WERI-Rb-1 (cell line): ENCODE measurements at regions not wholly inside any gene's neighbourhood (a gene's known extent, or its start where the extent isn't known, plus 50 kb on each side); places are given as distances from the start of the nearest gene placed in this dataset.
A peak's percentile ranks its signal among the peaks of the same experiment; 100 is the strongest.

Source experiments
- DNase-seq: peaks from one replicate; pipeline ENCODE4 v3.0.0-alpha.2; 2020
- H3K27ac ChIP-seq: fragments of 250-450 bp; sonication (Bioruptor Pico); 2 replicates; pipeline ENCODE4 v1.5.1; 2020; ENCODE audit warnings: mild to moderate bottlenecking, moderate library complexity
- H3K27me3 ChIP-seq: fragments of 250-450 bp; sonication (Bioruptor Pico); 2 replicates; pipeline ENCODE4 v1.5.1; 2021; ENCODE audit warnings: mild to moderate bottlenecking, low read depth, moderate library complexity; ENCODE audit not compliant: insufficient read depth, severe bottlenecking
- H3K36me3 ChIP-seq: fragments of 250-450 bp; sonication (Bioruptor Pico); 2 replicates; pipeline ENCODE4 v1.5.1; 2020; ENCODE audit warnings: mild to moderate bottlenecking, moderate library complexity
- H3K4me3 ChIP-seq: 2 replicates; pipeline ENCODE4 v1.5.1; 2011; ENCODE audit warnings: low read depth, mild to moderate bottlenecking, control low read depth, low read length
- H3K9me3 ChIP-seq: fragments of 250-450 bp; sonication (Bioruptor Pico); 2 replicates; pipeline ENCODE4 v1.5.1; 2021; ENCODE audit warnings: mild to moderate bottlenecking, moderate library complexity; ENCODE audit not compliant: severe bottlenecking
- TF ChIP-seq, protein P1 (sequence below): IDR thresholded peaks from 2 replicates; pipeline ENCODE4 v1.5.1; 2011; ENCODE audit warnings: low read depth, mild to moderate bottlenecking, control low read depth, inconsistent platforms, low read length

DNA sequence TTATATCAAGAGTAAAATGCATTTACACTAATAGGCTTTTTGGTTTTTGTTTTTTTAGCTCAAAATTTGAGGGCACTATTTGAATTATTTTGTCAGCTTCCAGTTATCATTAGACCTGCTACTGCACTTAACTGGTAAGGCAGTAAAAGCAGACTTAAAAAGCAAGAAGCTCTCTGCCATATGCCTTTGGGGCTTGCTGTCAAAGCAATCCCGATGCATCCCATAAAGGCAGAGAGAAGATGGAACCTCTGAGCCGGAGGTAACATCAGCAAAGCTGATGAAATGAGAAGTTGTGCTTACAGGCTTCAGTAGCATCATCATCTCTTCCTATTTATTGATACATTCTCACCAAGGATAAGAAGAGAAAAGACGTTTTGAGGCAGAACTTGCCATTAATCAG is 1414.3 kb upstream of the CDH6 start:
- DNase-seq, result no peak
- no peaks in the 10 kb centered on the region for H3K27me3 ChIP-seq
- no peak overlapping the region for H3K4me3 ChIP-seq
- no peak overlapping the region for H3K27ac ChIP-seq
- H3K36me3 ChIP-seq, result no peaks in the 10 kb centered on the region
- TF ChIP-seq, protein P1, sequence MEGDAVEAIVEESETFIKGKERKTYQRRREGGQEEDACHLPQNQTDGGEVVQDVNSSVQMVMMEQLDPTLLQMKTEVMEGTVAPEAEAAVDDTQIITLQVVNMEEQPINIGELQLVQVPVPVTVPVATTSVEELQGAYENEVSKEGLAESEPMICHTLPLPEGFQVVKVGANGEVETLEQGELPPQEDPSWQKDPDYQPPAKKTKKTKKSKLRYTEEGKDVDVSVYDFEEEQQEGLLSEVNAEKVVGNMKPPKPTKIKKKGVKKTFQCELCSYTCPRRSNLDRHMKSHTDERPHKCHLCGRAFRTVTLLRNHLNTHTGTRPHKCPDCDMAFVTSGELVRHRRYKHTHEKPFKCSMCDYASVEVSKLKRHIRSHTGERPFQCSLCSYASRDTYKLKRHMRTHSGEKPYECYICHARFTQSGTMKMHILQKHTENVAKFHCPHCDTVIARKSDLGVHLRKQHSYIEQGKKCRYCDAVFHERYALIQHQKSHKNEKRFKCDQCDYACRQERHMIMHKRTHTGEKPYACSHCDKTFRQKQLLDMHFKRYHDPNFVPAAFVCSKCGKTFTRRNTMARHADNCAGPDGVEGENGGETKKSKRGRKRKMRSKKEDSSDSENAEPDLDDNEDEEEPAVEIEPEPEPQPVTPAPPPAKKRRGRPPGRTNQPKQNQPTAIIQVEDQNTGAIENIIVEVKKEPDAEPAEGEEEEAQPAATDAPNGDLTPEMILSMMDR, result no peak
- H3K9me3 ChIP-seq, result no peaks in the 10 kb centered on the region

DNA sequence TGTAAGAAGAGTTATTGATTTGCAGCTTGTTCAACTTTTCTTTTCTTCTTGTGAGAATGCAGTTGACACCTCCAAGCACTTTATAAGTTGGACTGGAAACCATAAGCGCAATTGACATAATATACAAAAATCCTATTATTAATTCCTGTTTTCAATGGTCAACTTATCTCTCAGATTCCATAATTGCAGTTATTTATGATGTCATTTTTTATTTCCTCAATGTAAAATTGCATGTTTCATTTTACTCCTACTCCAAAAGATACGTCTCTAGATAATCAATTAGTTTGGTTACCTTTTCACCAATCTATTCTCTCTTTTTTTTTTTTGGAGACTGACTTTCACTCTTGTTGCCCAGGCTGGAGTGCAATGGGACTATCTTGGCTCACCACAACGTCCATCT is 1416.1 kb upstream of the CDH6 start:
- TF ChIP-seq, protein P1, result no peak
- Histone ChIP-seq H3K27me3 (no peaks in the 10 kb centered on the region), H3K4me3 (no peak overlapping the region), H3K36me3 (no peaks in the 10 kb centered on the region), H3K9me3 (no peaks in the 10 kb centered on the region), H3K27ac (no peak overlapping the region)
- DNase-seq, result no peak

DNA sequence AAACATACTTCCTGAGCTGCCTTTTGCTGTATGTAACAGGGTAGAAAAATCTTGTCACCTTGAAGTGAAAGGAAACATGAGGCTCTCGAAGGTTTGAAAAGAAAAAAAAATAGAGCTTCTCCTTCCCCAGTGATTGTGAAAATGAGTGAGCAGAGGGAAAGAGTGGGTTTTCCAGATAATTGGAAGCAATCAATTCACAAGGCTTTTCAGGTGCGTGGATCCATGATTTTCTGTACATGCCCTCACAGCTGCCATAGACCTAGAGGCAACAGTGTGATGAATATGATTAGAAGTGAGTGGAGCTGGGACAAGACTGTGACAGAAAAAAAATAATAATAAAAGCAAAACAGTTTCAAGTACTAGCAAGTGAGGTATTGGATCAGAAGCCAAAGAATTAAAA is 1422.5 kb upstream of the CDH6 start:
- no peaks in the 10 kb centered on the region for H3K9me3 ChIP-seq
- DNase-seq, result no peak
- TF ChIP-seq, protein P1, result no peak
- no peaks in the 10 kb centered on the region for H3K36me3 ChIP-seq
- no peak overlapping the region for H3K4me3 ChIP-seq
- no peak overlapping the region for H3K27ac ChIP-seq
- H3K27me3 ChIP-seq, result no peaks in the 10 kb centered on the region

DNA sequence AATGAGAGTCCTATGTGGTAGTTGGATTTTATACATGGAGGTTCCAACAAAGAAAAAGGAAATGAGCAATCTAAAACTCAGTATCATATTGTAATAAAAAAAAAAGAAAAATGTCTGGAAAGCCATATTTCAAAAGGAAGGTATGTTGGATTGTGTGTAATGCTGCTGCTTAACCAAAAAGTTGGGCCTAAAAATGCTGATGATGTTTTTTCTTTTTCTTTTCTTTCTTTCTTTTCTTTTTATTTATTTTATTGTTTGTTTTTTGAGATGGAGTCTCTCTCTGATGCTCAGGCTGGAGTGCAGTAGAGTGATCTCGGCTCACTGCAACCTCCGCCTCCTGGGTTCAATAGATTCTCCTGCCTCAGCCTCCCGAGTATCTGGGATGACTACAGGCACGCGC is 1424.0 kb upstream of the CDH6 start:
- H3K27ac ChIP-seq, result no peak overlapping the region
- no peaks in the 10 kb centered on the region for H3K9me3 ChIP-seq
- no peaks in the 10 kb centered on the region for H3K36me3 ChIP-seq
- no peaks in the 10 kb centered on the region for H3K27me3 ChIP-seq
- no peak for DNase-seq
- no peak overlapping the region for H3K4me3 ChIP-seq
- TF ChIP-seq, protein P1, result no peak

GRCh38 chr5:29758986-29759421 is 1434.5 kb upstream of the CDH6 start:
- no peak overlapping the region for H3K27ac ChIP-seq

GRCh38 chr5:29750453-29750852 is 1443.0 kb upstream of the CDH6 start:
- H3K27ac ChIP-seq, result no peak overlapping the region
- no peak for DNase-seq
- no peaks in the 10 kb centered on the region for H3K36me3 ChIP-seq
- no peak overlapping the region for H3K4me3 ChIP-seq
- TF ChIP-seq, protein P1, result no peak
- no peaks in the 10 kb centered on the region for H3K9me3 ChIP-seq
- H3K27me3 ChIP-seq, result no peaks in the 10 kb centered on the region

More at GRCh38 chr5:29758986-29759421, 1434.5 kb upstream of the CDH6 start:
- H3K4me3 ChIP-seq, result no peak overlapping the region
- no peaks in the 10 kb centered on the region for H3K9me3 ChIP-seq
- peak; percentile 45 for DNase-seq
- TF ChIP-seq, protein P1, result no peak
- no peaks in the 10 kb centered on the region for H3K36me3 ChIP-seq
- H3K27me3 ChIP-seq, result no peaks in the 10 kb centered on the region
